ENCODE measurements at regions not wholly inside any gene's neighbourhood (a gene's known extent, or its start where the extent isn't known, plus 50 kb on each side); places are given as distances from the start of the nearest gene placed in this dataset.

- no peaks in the 10 kb centered on the region for H3K27me3 ChIP-seq (replicated peaks; ENCODE audit: insufficient read depth, low read length)
Observed at GRCh38 chr2:17252258-17252657, 266.0 kb downstream of the RAD51AP2 start.

GRCh38 chr2:17251171-17251570, 267.1 kb downstream of the RAD51AP2 start:
- no peak overlapping the region for H2AFZ ChIP-seq (ENCODE audit: low read length)
- no peaks in the 10 kb centered on the region for H3K9me3 ChIP-seq (replicated peaks; ENCODE audit: insufficient read depth, low read length)
- no peak overlapping the region for H3K4me2 ChIP-seq (ENCODE audit: low read depth, low read length)
- no peak for DNase-seq
- no peak for TF ChIP-seq CTCF (IDR thresholded peaks at IDR 0.05; ENCODE audit: low read length)
- no peak for TF ChIP-seq EZH2phosphoT487 (IDR thresholded peaks at IDR 0.05; ENCODE audit: low read length)
- TF ChIP-seq EZH2 (optimal IDR thresholded peaks at IDR 0.05; ENCODE audit: low read depth, low read length): no peak
- no peaks in the 10 kb centered on the region for H3K4me1 ChIP-seq (ENCODE audit: low read length)
- H3K27me3 ChIP-seq (replicated peaks; ENCODE audit: insufficient read depth, low read length): no peaks in the 10 kb centered on the region
- H3K9me2 ChIP-seq (replicated peaks; ENCODE audit: insufficient read depth, low read length): no peaks in the 10 kb centered on the region
- H3K36me3 ChIP-seq (replicated peaks; ENCODE audit: insufficient read depth, low read length): no peaks in the 10 kb centered on the region
- H3K9ac ChIP-seq (ENCODE audit: low read length): no peak overlapping the region
- H4K20me1 ChIP-seq (ENCODE audit: insufficient read depth, low read length): no peaks in the 10 kb centered on the region
- no peak overlapping the region for H3K4me3 ChIP-seq (ENCODE audit: low read length)
- H3K27ac ChIP-seq (ENCODE audit: low read length): no peak overlapping the region
- H3F3A ChIP-seq (ENCODE audit: insufficient read depth, low read length): no peaks in the 10 kb centered on the region
- H3K79me2 ChIP-seq (ENCODE audit: low read length): no peaks in the 10 kb centered on the region

More at GRCh38 chr2:17252258-17252657, 266.0 kb downstream of the RAD51AP2 start:
- no peaks in the 10 kb centered on the region for H4K20me1 ChIP-seq (ENCODE audit: insufficient read depth, low read length)
- H3K79me2 ChIP-seq (ENCODE audit: low read length): no peaks in the 10 kb centered on the region
- H3K27ac ChIP-seq (ENCODE audit: low read length): no peak overlapping the region
- no peak overlapping the region for H3K4me3 ChIP-seq (ENCODE audit: low read length)
- DNase-seq: no peak
- no peak overlapping the region for H3K4me2 ChIP-seq (ENCODE audit: low read depth, low read length)
- H3K9me2 ChIP-seq (replicated peaks; ENCODE audit: insufficient read depth, low read length): no peaks in the 10 kb centered on the region
- H3K9me3 ChIP-seq (replicated peaks; ENCODE audit: insufficient read depth, low read length): no peaks in the 10 kb centered on the region
- H2AFZ ChIP-seq (ENCODE audit: low read length): no peak overlapping the region
- H3K4me1 ChIP-seq (ENCODE audit: low read length): no peaks in the 10 kb centered on the region
- H3F3A ChIP-seq (ENCODE audit: insufficient read depth, low read length): no peaks in the 10 kb centered on the region
- TF ChIP-seq EZH2phosphoT487 (IDR thresholded peaks at IDR 0.05; ENCODE audit: low read length): no peak
- TF ChIP-seq CTCF (IDR thresholded peaks at IDR 0.05; ENCODE audit: low read length): no peak
- no peak for TF ChIP-seq EZH2 (optimal IDR thresholded peaks at IDR 0.05; ENCODE audit: low read depth, low read length)
- no peaks in the 10 kb centered on the region for H3K36me3 ChIP-seq (replicated peaks; ENCODE audit: insufficient read depth, low read length)
- no peak overlapping the region for H3K9ac ChIP-seq (ENCODE audit: low read length)

- no peaks in the 10 kb centered on the region for H3K79me2 ChIP-seq (ENCODE audit: low read length)
- H2AFZ ChIP-seq (ENCODE audit: low read length): no peak overlapping the region
- H3K9me3 ChIP-seq (replicated peaks; ENCODE audit: insufficient read depth, low read length): no peaks in the 10 kb centered on the region
- H3K27ac ChIP-seq (ENCODE audit: low read length): no peak overlapping the region
- no peak for DNase-seq
- H3K4me2 ChIP-seq (ENCODE audit: low read depth, low read length): no peak overlapping the region
- no peaks in the 10 kb centered on the region for H4K20me1 ChIP-seq (ENCODE audit: insufficient read depth, low read length)
- no peaks in the 10 kb centered on the region for H3F3A ChIP-seq (ENCODE audit: insufficient read depth, low read length)
- no peak overlapping the region for H3K9ac ChIP-seq (ENCODE audit: low read length)
- H3K36me3 ChIP-seq (replicated peaks; ENCODE audit: insufficient read depth, low read length): no peaks in the 10 kb centered on the region
- H3K9me2 ChIP-seq (replicated peaks; ENCODE audit: insufficient read depth, low read length): no peaks in the 10 kb centered on the region
- no peak overlapping the region for H3K4me3 ChIP-seq (ENCODE audit: low read length)
- H3K4me1 ChIP-seq (ENCODE audit: low read length): no peaks in the 10 kb centered on the region
- H3K27me3 ChIP-seq (replicated peaks; ENCODE audit: insufficient read depth, low read length): no peaks in the 10 kb centered on the region
- TF ChIP-seq EZH2 (optimal IDR thresholded peaks at IDR 0.05; ENCODE audit: low read depth, low read length) (no peak), EZH2phosphoT487 (IDR thresholded peaks at IDR 0.05; ENCODE audit: low read length) (no peak), CTCF (IDR thresholded peaks at IDR 0.05; ENCODE audit: low read length) (no peak)
Observed at GRCh38 chr2:17249249-17249648, 269.0 kb downstream of the RAD51AP2 start.
